HG03045 (cell line): ENCODE measurements at regions not wholly inside any gene's neighbourhood (a gene's known extent, or its start where the extent isn't known, plus 50 kb on each side); places are given as distances from the start of the nearest gene placed in this dataset.

Experiments used
- ATAC-seq: cut with Tn5 transposase; IDR thresholded peaks from one replicate; pipeline ENCODE4 v1.9.1; 2021; ENCODE audit warnings: mild to moderate bottlenecking, moderate library complexity; ENCODE audit not compliant: unreplicated experiment

DNA sequence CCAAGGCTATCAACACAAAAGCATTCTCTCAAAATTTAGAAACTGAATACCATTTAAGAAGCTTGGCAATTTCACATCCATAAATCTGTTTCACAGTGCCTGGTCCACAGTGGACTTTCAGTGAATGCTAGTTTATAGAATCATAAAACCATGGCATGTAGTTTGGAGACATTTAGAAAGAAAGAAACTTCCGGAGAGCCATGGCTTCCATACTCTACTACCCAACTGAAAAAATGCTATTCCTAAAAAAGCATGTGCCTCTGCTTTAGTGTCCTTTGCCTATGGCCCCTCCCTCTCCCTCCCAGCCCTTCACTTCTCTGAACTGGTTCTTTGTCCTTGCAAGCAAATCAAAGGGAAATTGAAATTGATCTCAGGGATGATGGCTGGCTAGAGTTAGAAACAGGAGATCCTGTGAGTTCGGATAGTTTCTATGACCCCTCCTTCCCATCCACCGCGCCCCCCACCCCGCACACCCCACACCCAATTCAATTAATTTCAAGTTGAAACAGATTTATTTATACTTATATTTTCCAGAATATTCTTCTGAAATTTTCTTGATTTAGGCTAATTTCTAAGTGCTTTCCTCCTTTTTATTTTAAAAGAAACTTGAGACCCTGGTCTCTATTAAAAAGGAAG lies 248.3 kb downstream of the TRIB2 start:
- no peak for ATAC-seq

DNA sequence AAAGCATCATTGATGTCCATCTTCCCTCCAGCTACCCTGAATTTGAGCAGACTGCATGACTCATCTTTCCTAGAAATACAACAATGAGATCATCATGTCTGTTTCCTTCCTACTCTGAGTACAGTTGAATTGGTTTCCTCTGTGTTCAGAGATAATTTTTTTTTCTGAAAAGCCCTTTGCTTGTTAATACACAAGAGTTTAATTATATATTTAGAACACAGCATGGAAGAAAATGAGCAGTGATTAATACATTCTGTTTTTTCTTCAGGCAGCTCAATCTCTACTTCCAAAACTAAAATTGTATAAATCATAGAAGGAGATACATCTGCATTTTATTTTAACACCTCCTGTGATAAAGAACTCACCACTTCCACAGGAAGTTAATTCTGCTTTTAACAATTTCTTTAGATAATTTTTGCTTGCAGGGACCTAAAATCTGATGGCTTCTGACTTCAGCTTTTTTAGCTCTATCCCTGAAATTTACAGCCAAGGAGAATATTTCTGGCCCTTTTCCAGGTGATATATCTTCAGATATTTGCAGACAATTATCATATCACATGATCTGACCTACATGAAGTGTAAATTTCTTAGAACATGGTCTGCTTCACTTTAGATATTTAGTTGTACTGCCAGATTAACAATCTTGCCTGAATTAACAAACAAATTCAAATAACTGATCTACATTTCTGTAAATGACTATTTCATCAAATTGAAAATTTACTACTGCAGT lies 249.0 kb downstream of the TRIB2 start:
- no peak for ATAC-seq

DNA sequence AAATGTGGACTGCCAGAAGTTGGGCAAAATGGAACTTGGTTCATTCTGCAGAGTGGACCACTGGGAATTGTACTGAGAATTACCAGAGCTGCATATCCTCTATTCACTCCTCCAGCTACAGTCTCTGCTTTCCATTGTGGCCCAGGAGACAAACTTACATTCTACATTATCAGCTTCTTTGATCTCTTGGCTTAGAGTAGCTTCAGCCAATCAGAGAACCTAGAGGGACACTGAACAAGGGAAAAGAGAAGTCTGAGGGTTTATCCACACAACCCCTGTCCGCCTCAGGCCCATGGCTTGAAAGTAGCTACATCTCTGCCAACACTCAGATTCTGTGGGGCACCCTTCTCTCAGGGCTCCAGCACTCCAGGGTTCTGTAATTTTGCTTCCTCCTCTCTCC lies 251.1 kb downstream of the TRIB2 start:
- ATAC-seq = no peak

DNA sequence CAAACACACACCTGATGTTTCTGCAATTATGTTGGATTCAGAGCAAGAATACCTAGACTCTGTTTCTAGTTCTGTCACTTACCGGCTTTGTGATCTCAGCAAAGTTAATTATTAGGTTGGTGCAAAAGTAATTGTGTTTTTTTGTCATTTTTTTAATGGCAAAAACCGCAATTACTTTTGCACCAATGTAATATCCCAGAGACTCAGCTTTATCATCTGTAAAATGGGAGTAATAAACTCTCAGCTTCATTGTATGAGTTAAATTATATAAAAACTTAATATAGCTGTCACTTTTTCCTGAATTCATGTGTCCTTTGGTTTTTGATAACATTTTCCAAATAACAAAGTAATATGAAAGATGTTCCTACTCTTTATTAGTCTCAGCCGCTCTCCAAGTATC lies 251.7 kb downstream of the TRIB2 start:
- ATAC-seq = no peak

DNA sequence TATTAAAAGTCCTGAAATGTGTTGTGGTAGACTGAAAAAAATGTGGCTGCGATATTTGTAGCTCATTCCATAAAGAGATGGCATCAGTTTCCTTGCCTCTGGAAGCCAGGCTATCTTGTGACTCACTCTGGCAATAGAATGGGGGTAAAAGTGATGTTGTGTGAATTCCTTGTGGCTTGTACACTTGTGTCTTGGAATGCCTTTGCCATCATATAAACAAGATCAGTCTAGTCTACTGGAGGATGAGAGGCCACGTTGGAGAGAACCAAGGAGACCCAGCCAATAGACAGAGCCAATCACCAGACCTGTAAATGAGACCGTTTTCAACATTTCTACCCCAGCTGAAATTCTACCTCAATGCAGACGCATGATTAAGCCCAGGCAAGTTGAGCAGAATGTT lies 254.1 kb downstream of the TRIB2 start:
- no peak for ATAC-seq

DNA sequence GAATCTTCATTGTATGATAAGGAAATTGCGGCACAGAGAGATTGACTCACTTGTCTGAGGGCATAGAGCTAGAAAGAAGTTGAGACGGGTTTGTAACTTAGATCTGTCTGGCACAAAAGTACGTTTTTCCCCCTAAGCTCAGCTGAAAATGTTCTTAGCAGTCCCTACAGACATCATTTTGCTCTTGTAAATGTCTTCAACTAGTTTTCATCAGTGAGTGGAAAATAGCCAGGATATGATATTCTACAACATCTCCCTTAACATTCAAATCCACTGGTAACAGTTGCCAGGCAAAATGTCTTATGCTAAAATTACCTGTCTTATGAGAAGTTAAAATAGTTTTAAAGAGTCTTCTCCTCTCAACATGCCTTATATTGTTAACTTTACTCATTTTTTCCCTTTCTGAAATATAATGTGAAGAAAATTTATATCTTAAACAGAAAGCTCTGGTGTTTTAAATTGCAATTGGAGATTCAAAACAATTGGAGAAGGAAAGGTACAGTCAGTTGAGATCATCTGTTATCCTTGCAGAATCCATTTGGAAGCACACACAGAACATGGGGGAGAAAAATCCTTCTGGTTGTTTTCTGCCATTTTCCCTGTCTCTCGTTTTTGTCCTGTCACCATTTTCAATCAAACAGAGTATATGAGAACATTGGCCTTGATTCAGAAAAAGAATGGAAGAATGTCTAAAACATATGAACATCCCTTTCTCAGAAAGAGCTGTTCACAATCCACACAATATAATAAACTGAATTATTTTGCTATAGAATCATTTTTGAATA lies 255.0 kb downstream of the TRIB2 start:
- no peak for ATAC-seq

DNA sequence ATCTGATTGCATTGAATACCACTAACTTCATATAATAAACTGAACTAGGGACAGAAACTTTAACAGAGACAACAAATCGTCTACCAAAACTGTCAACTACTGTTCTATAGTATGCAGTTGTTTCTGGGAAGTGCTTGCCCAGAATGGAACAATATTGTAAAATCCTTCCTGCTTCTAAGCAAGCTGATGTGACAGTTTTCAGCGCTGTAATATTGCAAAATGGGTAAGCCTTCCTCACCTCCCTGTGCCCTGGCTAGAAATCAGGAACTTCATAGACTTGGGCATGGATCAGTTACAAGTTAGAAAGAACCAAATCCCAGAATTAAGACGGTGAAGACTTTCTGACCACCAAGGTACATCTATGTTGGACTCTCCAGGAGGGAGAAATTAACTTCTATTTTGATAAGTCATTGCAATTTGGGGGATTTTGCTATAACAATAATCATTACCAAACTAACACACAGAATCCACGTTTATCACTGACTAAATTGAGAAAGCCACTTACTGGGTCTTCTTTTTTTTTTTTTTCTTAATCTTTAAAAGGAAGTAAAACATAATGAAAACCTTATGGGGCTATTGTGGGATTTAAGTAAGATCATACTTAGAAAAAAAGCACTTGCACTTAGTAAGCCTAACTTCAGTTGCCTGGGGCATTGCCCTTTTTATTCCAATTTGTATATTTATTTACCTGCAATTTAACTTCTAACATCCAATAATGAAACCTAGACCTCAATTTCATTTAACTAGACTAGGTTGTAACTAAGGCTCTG lies 261.5 kb downstream of the TRIB2 start:
- ATAC-seq = no peak

DNA sequence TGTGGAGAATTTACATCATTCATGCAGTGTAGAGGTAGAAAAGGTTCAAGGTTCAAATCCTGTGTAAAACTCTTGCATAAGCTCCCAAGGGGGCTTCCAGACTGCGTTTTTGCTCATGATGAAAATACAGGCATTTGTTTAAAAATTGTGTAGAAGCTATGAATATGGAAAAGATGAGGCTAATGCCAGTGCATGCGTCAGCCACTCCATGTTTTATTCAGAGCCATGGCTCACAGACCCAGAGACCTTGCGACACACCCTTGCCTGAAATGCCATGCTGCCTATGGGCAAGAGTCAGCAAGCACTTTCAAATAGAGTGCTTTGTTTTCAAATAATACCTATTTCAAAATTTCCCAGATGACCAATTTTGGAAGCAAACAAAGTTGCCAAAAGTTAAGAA lies 262.3 kb downstream of the TRIB2 start:
- ATAC-seq = no peak

DNA sequence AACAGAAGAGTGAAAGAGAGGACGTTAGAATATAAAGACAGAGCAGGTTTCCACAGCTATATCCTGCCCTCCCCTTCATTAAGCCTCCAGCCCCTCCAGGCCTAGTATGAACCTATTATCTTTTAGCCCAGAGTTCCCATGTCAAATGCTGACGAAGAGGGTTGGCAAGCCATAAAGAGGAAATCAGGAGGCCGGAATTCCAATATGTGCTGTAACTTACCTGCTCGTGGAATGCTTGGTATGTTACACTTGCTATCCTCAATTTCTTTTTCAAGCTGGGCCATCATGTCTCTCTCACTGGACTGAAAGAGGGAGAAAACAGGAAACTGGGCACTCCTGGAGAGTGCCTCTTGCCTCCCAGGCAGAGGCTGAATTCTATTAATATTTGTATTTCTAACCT lies 264.1 kb downstream of the TRIB2 start:
- no peak for ATAC-seq

DNA sequence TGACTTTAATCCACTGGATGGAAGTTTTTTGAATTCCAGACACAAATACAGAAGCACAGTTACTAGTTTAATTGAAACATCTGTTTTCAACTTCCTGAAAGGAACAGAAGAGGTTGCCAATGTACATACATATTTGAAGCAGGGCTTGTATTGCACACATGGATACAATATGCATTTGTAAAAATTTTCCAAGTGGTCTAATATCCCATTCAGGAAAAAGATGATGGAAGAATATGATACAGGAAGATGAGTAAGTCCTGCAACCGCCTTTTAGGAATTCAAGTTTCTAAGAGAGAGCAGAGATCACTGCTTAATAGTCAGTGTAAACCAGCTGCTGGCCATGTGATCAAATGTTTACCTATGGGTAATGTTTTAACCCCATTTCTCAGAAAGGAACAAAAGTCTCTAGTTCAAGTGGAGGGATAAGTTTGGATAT lies 265.4 kb downstream of the TRIB2 start:
- ATAC-seq = no peak

DNA sequence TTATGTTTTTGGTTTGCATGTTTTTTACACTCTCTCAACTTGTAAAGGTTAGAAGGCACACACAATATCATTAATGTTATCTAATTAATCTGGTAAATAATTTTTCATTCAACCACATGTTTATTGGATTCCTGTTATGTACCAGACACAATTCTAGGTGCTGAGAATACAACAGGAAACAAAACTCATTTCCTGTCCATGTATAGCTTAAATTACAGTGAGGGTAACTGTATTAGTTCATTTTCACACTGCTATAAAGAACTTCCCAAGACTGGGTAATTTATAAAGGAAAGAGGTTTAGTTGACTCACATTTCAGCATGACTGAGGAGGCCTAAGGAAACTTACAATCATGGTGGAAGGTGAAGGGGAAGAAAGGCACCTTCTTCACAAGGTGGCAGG lies 270.5 kb downstream of the TRIB2 start:
- no peak for ATAC-seq

DNA sequence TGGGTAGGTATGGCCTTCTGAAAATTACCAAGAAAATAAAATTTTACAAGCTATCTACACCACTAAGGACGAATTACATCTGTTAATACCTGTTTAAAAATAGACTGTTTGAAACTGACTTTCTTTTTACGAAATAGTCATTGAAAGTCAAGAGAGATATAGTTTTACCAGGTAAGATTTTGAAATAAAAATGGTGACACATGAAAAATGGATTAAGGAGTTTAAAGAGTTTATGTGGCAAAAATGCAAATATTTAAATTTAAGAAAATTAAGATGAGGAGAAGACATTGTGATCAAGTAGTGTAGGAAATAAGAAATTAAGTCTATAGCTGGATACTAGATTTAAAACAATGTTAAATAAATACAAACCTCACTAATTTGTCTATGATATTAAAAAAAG lies 271.5 kb downstream of the TRIB2 start:
- ATAC-seq = no peak

DNA sequence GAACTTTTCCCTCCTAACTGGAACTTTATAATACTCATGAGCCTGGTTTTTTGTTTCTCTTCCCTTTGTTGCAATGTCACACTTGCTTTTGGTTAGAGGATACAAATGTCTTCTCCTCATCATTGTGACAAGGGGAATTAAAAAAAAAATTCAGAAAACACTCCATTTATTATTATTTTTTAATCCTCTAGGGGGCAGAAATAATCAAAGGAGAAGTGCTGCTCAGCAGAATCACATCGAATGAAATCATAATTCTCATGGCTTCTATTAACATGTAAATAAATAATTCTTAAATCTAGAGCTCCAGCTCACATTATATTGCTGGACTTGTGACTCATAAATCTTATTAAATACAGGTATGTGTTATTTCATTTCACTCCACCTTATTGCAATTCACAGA lies 273.8 kb downstream of the TRIB2 start:
- no peak for ATAC-seq

DNA sequence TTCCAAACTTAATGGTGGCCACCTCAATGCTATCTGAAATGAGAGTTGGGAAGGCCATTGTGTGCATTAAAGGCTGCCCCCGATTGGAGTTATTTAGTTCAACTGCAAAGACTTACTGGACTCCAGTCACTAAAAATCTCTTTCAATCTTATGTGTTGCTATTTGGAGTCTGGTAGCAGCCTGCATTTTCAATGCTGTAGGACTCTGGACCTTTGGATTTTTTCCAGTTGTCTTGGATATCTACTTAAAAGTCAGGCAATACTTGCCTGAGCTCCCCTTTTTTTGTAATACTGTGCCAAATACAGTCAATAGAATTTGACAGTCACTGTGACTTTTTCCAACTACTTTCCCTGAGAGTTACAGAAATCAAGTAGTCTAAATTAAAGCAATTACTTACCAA lies 281.9 kb downstream of the TRIB2 start:
- ATAC-seq = no peak

DNA sequence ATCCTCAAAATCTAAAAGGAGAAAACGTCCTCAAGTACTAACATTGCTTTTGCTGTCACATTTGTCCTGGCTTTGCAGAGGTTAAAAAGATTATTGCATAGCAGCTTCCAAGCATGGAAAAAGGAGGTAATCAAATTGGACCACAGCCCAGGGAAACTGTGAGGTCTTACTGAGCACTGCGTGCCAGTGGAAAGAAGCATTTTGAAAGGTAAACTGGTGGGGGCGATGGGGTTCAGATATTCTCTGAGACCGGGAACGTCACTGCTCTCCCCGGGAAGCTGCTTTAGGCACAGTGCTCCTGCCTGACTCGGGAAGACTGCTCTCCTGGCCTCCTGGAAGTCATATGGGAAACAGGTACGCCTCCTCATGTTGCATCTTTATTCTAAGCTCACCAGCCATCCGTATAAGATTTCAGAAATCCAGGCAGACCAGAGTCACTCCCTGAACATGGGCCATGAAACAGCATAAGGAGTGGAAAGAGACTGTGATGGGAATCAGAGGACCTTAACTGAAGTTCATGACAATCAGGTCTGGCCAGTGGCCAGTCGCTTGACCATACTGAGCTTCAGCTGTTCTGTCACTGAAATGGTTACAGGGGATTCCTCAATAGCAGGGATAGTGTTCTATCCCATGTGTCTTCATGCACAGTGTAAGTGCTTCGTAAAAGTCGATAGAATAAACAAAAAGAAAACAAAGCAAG lies 284.1 kb downstream of the TRIB2 start:
- ATAC-seq = no peak

DNA sequence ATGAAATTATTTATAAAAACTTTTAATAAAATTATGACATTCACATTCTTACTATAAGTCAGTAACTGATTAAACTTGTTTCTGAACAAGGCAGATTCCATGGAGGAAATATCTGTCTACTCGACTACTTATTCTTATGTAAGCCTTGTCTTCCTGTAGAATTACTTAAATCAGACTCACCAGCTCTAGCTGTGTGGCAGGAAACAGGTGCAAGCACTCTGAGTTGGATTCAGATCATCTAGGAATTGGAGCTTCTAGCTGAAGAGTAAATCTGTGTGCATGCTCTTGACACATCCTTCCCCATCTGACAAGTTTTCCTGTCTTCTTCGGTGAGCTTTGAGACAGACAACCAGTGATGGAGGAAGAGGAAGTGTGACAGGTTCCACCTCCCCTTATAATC lies 284.7 kb downstream of the TRIB2 start:
- ATAC-seq = no peak

DNA sequence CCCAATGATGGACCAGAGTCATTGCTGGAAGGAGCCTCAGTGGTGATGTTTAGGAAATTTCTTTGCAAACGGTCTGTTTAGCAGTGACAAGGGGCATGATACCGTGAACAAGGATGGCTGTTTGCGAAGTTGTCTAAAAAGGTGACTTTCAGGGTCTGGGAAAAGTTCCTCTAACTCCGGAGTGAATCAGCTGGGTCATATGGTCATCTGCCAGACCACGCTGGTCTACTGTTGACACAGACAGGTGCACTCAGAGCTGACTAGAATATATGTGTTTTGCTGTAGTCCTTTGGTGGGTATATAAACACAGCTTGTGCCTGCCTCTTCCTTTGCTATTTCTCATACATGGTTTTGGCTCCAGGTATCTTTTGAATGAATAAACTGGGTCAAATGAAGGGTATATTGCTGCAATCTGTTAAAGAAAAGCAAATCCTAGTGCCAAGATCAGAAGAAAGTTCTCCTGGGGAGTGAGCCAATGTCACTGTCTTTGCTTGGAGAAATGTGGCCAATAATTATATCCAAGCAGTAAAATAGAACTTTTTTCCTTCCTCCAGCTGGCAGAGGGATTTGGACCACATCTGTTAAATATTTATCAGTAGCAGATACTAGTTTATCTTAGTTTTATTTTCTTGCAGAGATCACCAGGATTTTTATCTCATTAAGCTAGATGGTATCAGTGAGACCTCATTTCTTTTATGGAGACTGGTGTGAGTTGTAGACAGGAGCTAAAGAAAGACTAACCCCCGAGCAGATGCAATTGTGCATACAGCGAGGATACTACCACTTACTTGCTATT lies 286.0 kb downstream of the TRIB2 start:
- ATAC-seq = no peak

DNA sequence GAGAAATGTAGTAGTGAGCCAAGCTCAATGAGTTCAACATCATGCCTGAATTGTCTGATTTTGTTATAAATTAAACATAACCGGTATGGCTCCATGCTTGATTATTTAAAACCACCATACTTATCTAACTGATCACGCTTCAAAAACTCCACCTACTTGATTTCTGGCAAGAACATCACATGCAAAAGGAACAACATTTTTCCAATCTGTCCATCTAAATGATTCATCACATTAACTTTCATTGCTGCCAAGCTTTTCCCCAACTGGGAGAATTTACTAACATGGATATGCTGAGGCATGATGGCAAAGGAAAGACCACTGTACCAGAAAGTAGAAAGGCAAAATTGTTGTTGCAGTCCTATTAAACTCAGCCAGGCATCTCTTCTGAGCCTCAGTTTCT lies 286.8 kb downstream of the TRIB2 start:
- no peak for ATAC-seq

DNA sequence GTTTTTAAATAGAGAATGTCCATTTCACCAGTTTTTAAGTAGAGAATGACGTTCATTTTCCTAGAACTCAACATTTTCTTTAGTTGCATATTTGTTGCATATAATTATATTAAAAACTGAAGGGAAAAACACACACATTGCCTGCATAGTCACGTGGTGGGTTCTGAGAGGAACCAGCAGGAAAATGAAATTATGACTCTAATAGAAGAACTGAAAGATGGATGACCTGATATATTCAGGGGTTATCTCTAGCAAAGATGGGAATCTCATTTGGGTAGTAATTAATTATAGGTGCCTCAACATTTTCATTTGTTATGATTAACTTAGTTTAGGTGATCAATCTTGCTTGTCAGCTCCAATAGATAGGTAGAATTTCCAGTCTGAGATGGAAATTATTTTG lies 288.3 kb downstream of the TRIB2 start:
- no peak for ATAC-seq

DNA sequence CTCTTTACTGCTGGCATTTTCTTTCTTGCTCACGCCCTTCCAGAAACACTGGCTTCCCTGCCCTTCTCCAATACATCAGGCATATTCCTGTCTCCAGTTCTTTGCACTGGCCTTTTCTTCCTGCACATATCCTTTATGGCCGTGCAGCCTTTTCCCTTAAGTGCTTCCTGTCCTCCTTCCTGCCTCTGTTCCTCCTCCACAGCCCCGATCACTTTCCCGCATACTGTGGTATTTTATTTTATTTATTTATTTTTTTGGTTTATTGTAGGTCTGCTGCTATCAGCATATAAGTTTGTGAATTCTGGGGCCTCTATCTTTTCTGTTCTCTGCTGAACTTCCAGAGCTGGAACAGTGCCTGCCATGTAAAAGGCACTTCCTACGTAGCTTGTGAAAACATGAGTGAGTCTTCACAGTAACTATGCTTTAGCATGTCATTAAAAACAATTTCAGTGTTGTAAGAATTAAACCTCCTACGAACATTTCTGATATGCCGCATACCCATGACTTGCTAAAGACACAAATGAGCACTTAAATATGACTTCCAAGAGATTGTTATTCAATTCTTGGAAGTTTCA lies 289.1 kb downstream of the TRIB2 start:
- ATAC-seq = no peak
